Fibroblast of mammary gland (primary cell): ENCODE measurements at regions not wholly inside any gene's neighbourhood (a gene's known extent, or its start where the extent isn't known, plus 50 kb on each side); places are given as distances from the start of the nearest gene placed in this dataset.
A peak's percentile ranks its signal among the peaks of the same experiment; 100 is the strongest.

Experiments used
- DNase-seq: peaks from one replicate; pipeline ENCODE4 v3.0.0-alpha.2; 2010; ENCODE audit warnings: low read depth
- H3K4me3 ChIP-seq: 2 replicates; pipeline ENCODE4 v1.5.1; 2011; ENCODE audit warnings: low read depth, mild to moderate bottlenecking, low read length, moderate library complexity; ENCODE audit not compliant: control insufficient read depth
- CTCF ChIP-seq: conservative IDR thresholded peaks from 2 replicates; pipeline ENCODE4 v1.5.1; 2011; ENCODE audit warnings: low read depth, low read length, inconsistent platforms; ENCODE audit not compliant: control insufficient read depth, insufficient read depth

- no peak for DNase-seq
- no peak overlapping the region for H3K4me3 ChIP-seq
- TF ChIP-seq CTCF = no peak
These were observed 101.6 kb downstream of the ARL5B start for GRCh38 chr10:18760836-18761235.

GRCh38 chr10:18767981-18768380, 108.8 kb downstream of the ARL5B start:
- DNase-seq = peak; percentile 2
- no peak overlapping the region for H3K4me3 ChIP-seq
- no peak for TF ChIP-seq CTCF

GRCh38 chr10:18773180-18773579, 113.9 kb downstream of the ARL5B start:
- no peak for TF ChIP-seq CTCF
- DNase-seq = no peak
- H3K4me3 ChIP-seq = no peak overlapping the region

GRCh38 chr10:18777258-18777657, 118.0 kb downstream of the ARL5B start:
- no peak for DNase-seq
- TF ChIP-seq CTCF = no peak
- H3K4me3 ChIP-seq = no peak overlapping the region

- DNase-seq = no peak
- no peak for TF ChIP-seq CTCF
These were observed 127.2 kb downstream of the ARL5B start for GRCh38 chr10:18786478-18786877.

GRCh38 chr10:18793951-18794350, 134.7 kb downstream of the ARL5B start:
- DNase-seq = peak; percentile 12
- H3K4me3 ChIP-seq = no peak overlapping the region
- peak; percentile 36 for TF ChIP-seq CTCF

More at GRCh38 chr10:18786478-18786877, 127.2 kb downstream of the ARL5B start:
- no peak overlapping the region for H3K4me3 ChIP-seq

- TF ChIP-seq CTCF = no peak
- DNase-seq = no peak
- no peak overlapping the region for H3K4me3 ChIP-seq
These were observed 136.3 kb downstream of the ARL5B start for GRCh38 chr10:18795549-18795948.
